Esophagus muscularis mucosa (tissue), 4 donors: ENCODE measurements at regions not wholly inside any gene's neighbourhood (a gene's known extent, or its start where the extent isn't known, plus 50 kb on each side); places are given as distances from the start of the nearest gene placed in this dataset.

ENCODE experiments used
- EP300 ChIP-seq: sonication (generic); formaldehyde crosslinking; IDR thresholded peaks from one replicate; pipeline ENCODE4 v1.6.1; 2017; ENCODE audit warnings: antibody characterized with exemption
- POLR2A ChIP-seq: fragments of 450-650 bp; IDR thresholded peaks from one replicate; pipeline ENCODE4 v1.6.1; 2017; ENCODE audit warnings: antibody characterized with exemption, moderate library complexity, mild to moderate bottlenecking, low read depth
- POLR2AphosphoS5 ChIP-seq, 2 donors: sonication (generic); formaldehyde crosslinking; IDR thresholded peaks; one replicate each; pipeline ENCODE4 v1.6.1; 2017; ENCODE audit warnings: antibody characterized with exemption in 2 of 2
- TF ChIP-seq, protein P1 (sequence below), 3 experiments: fragments of 200-600 bp in 2 of 3; fragments of 450-650 bp in 1 of 3; sonication (generic) in 2 of 3; IDR thresholded peaks; one replicate each; pipeline ENCODE4 v1.5.1; 2017 to 2019; ENCODE audit warnings: antibody characterized with exemption in 3 of 3, mild to moderate bottlenecking in 2 of 3, moderate library complexity in 1 of 3

GRCh38 chr4:56238251-56238650 lies 149.0 kb downstream of the AASDH start:
- TF ChIP-seq, protein P1, sequence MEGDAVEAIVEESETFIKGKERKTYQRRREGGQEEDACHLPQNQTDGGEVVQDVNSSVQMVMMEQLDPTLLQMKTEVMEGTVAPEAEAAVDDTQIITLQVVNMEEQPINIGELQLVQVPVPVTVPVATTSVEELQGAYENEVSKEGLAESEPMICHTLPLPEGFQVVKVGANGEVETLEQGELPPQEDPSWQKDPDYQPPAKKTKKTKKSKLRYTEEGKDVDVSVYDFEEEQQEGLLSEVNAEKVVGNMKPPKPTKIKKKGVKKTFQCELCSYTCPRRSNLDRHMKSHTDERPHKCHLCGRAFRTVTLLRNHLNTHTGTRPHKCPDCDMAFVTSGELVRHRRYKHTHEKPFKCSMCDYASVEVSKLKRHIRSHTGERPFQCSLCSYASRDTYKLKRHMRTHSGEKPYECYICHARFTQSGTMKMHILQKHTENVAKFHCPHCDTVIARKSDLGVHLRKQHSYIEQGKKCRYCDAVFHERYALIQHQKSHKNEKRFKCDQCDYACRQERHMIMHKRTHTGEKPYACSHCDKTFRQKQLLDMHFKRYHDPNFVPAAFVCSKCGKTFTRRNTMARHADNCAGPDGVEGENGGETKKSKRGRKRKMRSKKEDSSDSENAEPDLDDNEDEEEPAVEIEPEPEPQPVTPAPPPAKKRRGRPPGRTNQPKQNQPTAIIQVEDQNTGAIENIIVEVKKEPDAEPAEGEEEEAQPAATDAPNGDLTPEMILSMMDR (IDR thresholded peaks at IDR 0.05): no peak
- TF ChIP-seq POLR2A (no peak), EP300 (no peak), POLR2AphosphoS5 (IDR thresholded peaks at IDR 0.05) (no peak)
